CD4-positive, alpha-beta T cell treated with Interleukin-1 beta for 1 hour (primary cell): ENCODE measurements at regions not wholly inside any gene's neighbourhood (a gene's known extent, or its start where the extent isn't known, plus 50 kb on each side); places are given as distances from the start of the nearest gene placed in this dataset.

Source experiments
- DNase-seq, 2 donors: peaks; one replicate each; pipeline ENCODE4 v3.0.0-alpha.2; 2020 to 2022

- no peak for DNase-seq
Measured at GRCh38 chr3:99430348-99431134, 207.9 kb upstream of the COL8A1 start.

GRCh38 chr3:99429502-99429901 lies 208.9 kb upstream of the COL8A1 start:
- DNase-seq = no peak

- no peak for DNase-seq
Measured at GRCh38 chr3:99425930-99426329, 212.5 kb upstream of the COL8A1 start.

GRCh38 chr3:99419116-99419515 lies 219.3 kb upstream of the COL8A1 start:
- DNase-seq = no peak

GRCh38 chr3:99418709-99419108 lies 219.7 kb upstream of the COL8A1 start:
- no peak for DNase-seq

- no peak for DNase-seq
Measured at GRCh38 chr3:99418209-99418635, 220.2 kb upstream of the COL8A1 start.

GRCh38 chr3:99413504-99413903 lies 224.9 kb upstream of the COL8A1 start:
- DNase-seq = no peak

GRCh38 chr3:99410789-99411311 lies 227.5 kb upstream of the COL8A1 start:
- DNase-seq = no peak

- no peak for DNase-seq
Measured at GRCh38 chr3:99409961-99410360, 228.4 kb upstream of the COL8A1 start.

- no peak for DNase-seq
Measured at GRCh38 chr3:99407257-99407656, 231.1 kb upstream of the COL8A1 start.

GRCh38 chr3:99402755-99403154 lies 235.6 kb upstream of the COL8A1 start:
- no peak for DNase-seq

- DNase-seq = no peak
Measured at GRCh38 chr3:99400352-99400751, 238.0 kb upstream of the COL8A1 start.

- DNase-seq = no peak
Measured at GRCh38 chr3:99396651-99397275, 241.6 kb upstream of the COL8A1 start.

- no peak for DNase-seq
Measured at GRCh38 chr3:99394831-99395778, 243.3 kb upstream of the COL8A1 start.

GRCh38 chr3:99393961-99394360 lies 244.4 kb upstream of the COL8A1 start:
- no peak for DNase-seq

- no peak for DNase-seq
Measured at GRCh38 chr3:99388780-99389179, 249.6 kb upstream of the COL8A1 start.

- DNase-seq = no peak
Measured at GRCh38 chr3:99384596-99384995, 253.8 kb upstream of the COL8A1 start.

- no peak for DNase-seq
Measured at GRCh38 chr3:99376926-99377325, 261.5 kb upstream of the COL8A1 start.

- DNase-seq = no peak
Measured at GRCh38 chr3:99373846-99374210, 264.6 kb upstream of the COL8A1 start.

GRCh38 chr3:99373088-99373845 lies 265.1 kb upstream of the COL8A1 start:
- DNase-seq = no peak

GRCh38 chr3:99366663-99367429 lies 271.5 kb upstream of the COL8A1 start:
- DNase-seq = no peak

- DNase-seq = no peak
Measured at GRCh38 chr3:99365979-99366378, 272.4 kb upstream of the COL8A1 start.
